ENCODE measurements at regions not wholly inside any gene's neighbourhood (a gene's known extent, or its start where the extent isn't known, plus 50 kb on each side); places are given as distances from the start of the nearest gene placed in this dataset.

DNA sequence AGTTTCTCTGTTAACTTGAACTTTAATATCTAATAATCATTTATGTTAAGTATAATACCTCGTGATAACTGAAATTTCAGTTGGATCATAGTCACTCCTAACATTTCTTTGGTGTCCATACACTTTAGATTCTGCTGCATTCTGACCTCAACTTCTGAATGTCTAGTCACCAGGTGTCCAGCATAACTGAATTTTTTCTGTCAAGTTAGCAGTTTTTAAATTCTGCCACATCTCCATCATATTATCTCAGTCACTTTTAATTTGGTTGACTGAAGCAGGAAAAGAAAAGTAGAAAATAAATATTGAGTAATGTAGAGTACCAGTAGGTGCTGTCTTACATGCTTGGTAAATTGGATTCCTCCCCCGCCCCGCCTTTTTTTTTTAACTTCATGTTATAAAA is 128.6 kb downstream of the TANC2 start:
- peaks cover 97% of the 10 kb centered on the region for H3K79me2 ChIP-seq (ENCODE audit: insufficient read depth)
- no peak for DNase-seq
- ChIA-PET POLR2A (no interaction called here), CTCF (interaction anchor here (1.3 to 4.3 kb wide), 2 partner anchors 13 to 312 kb away, joined by 3 to 25 read pairs; no protein-coding TSS in a partner anchor)
- 94% methylated on average over 3 of the region's 3 CpGs for WGBS (ENCODE audit: low lambda C conversion rate)
- TF ChIP-seq SMC3 (IDR thresholded peaks at IDR 0.05; ENCODE audit: low read depth, low read length) (no peak), RFX5 (IDR thresholded peaks at IDR 0.05; ENCODE audit: low read length) (no peak), RAD21 (IDR thresholded peaks at IDR 0.05; ENCODE audit: low read length) (no peak), EP300 (IDR thresholded peaks at IDR 0.05; ENCODE audit: borderline replicate concordance in 1 of 2, low read depth in 1 of 2, low read length in 1 of 2) (no peak), FOXM1 (IDR thresholded peaks at IDR 0.05; ENCODE audit: low read depth) (no peak), FOXJ3 (CRISPR knock-in tag; IDR thresholded peaks at IDR 0.05) (no peak), EZH2phosphoT487 (IDR thresholded peaks at IDR 0.05; ENCODE audit: borderline replicate concordance, low read depth) (no peak), YY1 (IDR thresholded peaks at IDR 0.05; ENCODE audit: low read depth) (no peak), NFIC (IDR thresholded peaks at IDR 0.05; ENCODE audit: borderline replicate concordance) (no peak), GATA2 (CRISPR knock-in tag; IDR thresholded peaks at IDR 0.05) (no peak), CHD2 (IDR thresholded peaks at IDR 0.05; ENCODE audit: low read length, partially characterized antibody) (no peak), JUND (IDR thresholded peaks at IDR 0.05) (no peak), RXRA (IDR thresholded peaks at IDR 0.05; ENCODE audit: borderline replicate concordance, low read depth) (no peak)
- TF ChIP-seq, protein P1, sequence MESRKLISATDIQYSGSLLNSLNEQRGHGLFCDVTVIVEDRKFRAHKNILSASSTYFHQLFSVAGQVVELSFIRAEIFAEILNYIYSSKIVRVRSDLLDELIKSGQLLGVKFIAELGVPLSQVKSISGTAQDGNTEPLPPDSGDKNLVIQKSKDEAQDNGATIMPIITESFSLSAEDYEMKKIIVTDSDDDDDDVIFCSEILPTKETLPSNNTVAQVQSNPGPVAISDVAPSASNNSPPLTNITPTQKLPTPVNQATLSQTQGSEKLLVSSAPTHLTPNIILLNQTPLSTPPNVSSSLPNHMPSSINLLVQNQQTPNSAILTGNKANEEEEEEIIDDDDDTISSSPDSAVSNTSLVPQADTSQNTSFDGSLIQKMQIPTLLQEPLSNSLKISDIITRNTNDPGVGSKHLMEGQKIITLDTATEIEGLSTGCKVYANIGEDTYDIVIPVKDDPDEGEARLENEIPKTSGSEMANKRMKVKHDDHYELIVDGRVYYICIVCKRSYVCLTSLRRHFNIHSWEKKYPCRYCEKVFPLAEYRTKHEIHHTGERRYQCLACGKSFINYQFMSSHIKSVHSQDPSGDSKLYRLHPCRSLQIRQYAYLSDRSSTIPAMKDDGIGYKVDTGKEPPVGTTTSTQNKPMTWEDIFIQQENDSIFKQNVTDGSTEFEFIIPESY (IDR thresholded peaks at IDR 0.05; ENCODE audit: borderline replicate concordance, low read depth) = no peak
- TF ChIP-seq, protein P2, sequence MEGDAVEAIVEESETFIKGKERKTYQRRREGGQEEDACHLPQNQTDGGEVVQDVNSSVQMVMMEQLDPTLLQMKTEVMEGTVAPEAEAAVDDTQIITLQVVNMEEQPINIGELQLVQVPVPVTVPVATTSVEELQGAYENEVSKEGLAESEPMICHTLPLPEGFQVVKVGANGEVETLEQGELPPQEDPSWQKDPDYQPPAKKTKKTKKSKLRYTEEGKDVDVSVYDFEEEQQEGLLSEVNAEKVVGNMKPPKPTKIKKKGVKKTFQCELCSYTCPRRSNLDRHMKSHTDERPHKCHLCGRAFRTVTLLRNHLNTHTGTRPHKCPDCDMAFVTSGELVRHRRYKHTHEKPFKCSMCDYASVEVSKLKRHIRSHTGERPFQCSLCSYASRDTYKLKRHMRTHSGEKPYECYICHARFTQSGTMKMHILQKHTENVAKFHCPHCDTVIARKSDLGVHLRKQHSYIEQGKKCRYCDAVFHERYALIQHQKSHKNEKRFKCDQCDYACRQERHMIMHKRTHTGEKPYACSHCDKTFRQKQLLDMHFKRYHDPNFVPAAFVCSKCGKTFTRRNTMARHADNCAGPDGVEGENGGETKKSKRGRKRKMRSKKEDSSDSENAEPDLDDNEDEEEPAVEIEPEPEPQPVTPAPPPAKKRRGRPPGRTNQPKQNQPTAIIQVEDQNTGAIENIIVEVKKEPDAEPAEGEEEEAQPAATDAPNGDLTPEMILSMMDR (IDR thresholded peaks at IDR 0.05) = no peak
- TF ChIP-seq, protein P3, sequence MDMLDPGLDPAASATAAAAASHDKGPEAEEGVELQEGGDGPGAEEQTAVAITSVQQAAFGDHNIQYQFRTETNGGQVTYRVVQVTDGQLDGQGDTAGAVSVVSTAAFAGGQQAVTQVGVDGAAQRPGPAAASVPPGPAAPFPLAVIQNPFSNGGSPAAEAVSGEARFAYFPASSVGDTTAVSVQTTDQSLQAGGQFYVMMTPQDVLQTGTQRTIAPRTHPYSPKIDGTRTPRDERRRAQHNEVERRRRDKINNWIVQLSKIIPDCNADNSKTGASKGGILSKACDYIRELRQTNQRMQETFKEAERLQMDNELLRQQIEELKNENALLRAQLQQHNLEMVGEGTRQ (IDR thresholded peaks at IDR 0.05; ENCODE audit: borderline replicate concordance, low read depth, low read length) = no peak
- H3K4me3 ChIP-seq (ENCODE audit: low read depth in 2 of 2, low read length in 1 of 2) = no peak overlapping the region
- H2AFZ ChIP-seq (ENCODE audit: low read depth) = no peak overlapping the region
- no peak overlapping the region for H3K4me2 ChIP-seq
- H3K9me2 ChIP-seq = no peaks in the 10 kb centered on the region
- H3K27ac ChIP-seq (ENCODE audit: low read depth in 2 of 2, low read length in 1 of 2) = no peak overlapping the region
- peaks cover 0 to 11% of the 10 kb centered on the region in 2 experiments; a peak in 3 of 4 replicates for H3K4me1 ChIP-seq (ENCODE audit: control insufficient read depth in 1 of 2, insufficient read depth in 2 of 2, low read depth in 1 of 2, low read length in 1 of 2)
- H3K9me3 ChIP-seq = no peaks in the 10 kb centered on the region
- H3K27me3 ChIP-seq (ENCODE audit: insufficient read depth) = no peaks in the 10 kb centered on the region
- peaks cover 11% of the 10 kb centered on the region; the same call in 1 of the 2 replicates for H4K20me1 ChIP-seq (ENCODE audit: insufficient read depth)
- H3K9ac ChIP-seq = no peak overlapping the region
- peaks cover 3% of the 10 kb centered on the region for H3F3A ChIP-seq (replicated peaks; ENCODE audit: insufficient read depth)
- H3K36me3 ChIP-seq (replicated peaks in 1 of 2; ENCODE audit: control insufficient read depth in 1 of 2, insufficient read depth in 2 of 2, low read length in 1 of 2) = peaks cover 7% of the 10 kb centered on the region in 2 experiments
